Activated naive CD8-positive, alpha-beta T cell treated with anti-CD3 and anti-CD28 coated beads for 36 hours (primary cell): ENCODE measurements at regions not wholly inside any gene's neighbourhood (a gene's known extent, or its start where the extent isn't known, plus 50 kb on each side); places are given as distances from the start of the nearest gene placed in this dataset.

Experiments
- DNase-seq: peaks from one replicate; pipeline ENCODE4 v3.0.0; 2021
- H3K27ac Mint-ChIP-seq: one replicate; pipeline ENCODE4 v1.8.0; 2022; ENCODE audit warnings: mild to moderate bottlenecking, moderate library complexity, mixed read lengths
- H3K27me3 Mint-ChIP-seq: one replicate; pipeline ENCODE4 v1.8.0; 2022; ENCODE audit warnings: mild to moderate bottlenecking, mixed read lengths
- H3K36me3 Mint-ChIP-seq: one replicate; pipeline ENCODE4 v1.8.0; 2021; ENCODE audit warnings: mild to moderate bottlenecking, mixed read lengths
- H3K4me1 Mint-ChIP-seq: one replicate; pipeline ENCODE4 v1.8.0; 2021; ENCODE audit warnings: mixed read lengths
- H3K4me3 Mint-ChIP-seq: one replicate; pipeline ENCODE4 v1.8.0; 2022; ENCODE audit warnings: mild to moderate bottlenecking, moderate library complexity, mixed read lengths
- H3K9me3 Mint-ChIP-seq: one replicate; pipeline ENCODE4 v1.8.0; 2022; ENCODE audit warnings: mixed read lengths

- H3K9me3 Mint-ChIP-seq: no peaks in the 10 kb centered on the region
- no peaks in the 10 kb centered on the region for H3K4me1 Mint-ChIP-seq
- H3K4me3 Mint-ChIP-seq: no peak overlapping the region
- DNase-seq: no peak
- H3K27ac Mint-ChIP-seq: no peak overlapping the region
- H3K36me3 Mint-ChIP-seq: no peaks in the 10 kb centered on the region
- peaks cover 7% of the 10 kb centered on the region for H3K27me3 Mint-ChIP-seq
These were observed 528.7 kb upstream of the ZNF608 start for GRCh38 chr5:125274938-125275724.

- H3K27ac Mint-ChIP-seq: no peak overlapping the region
- no peak overlapping the region for H3K4me3 Mint-ChIP-seq
- peaks cover 7% of the 10 kb centered on the region for H3K27me3 Mint-ChIP-seq
- H3K9me3 Mint-ChIP-seq: no peaks in the 10 kb centered on the region
- no peak for DNase-seq
- H3K4me1 Mint-ChIP-seq: no peaks in the 10 kb centered on the region
- H3K36me3 Mint-ChIP-seq: no peaks in the 10 kb centered on the region
These were observed 529.3 kb upstream of the ZNF608 start for GRCh38 chr5:125275725-125276090.

- Mint-ChIP-seq H3K36me3 (no peaks in the 10 kb centered on the region), H3K27ac (no peak overlapping the region), H3K27me3 (peaks cover 7% of the 10 kb centered on the region), H3K4me1 (no peaks in the 10 kb centered on the region), H3K9me3 (no peaks in the 10 kb centered on the region), H3K4me3 (no peak overlapping the region)
- no peak for DNase-seq
These were observed 529.7 kb upstream of the ZNF608 start for GRCh38 chr5:125276096-125276495.

- Mint-ChIP-seq H3K36me3 (no peaks in the 10 kb centered on the region), H3K9me3 (no peaks in the 10 kb centered on the region), H3K27me3 (no peaks in the 10 kb centered on the region), H3K27ac (no peak overlapping the region), H3K4me1 (no peaks in the 10 kb centered on the region), H3K4me3 (no peak overlapping the region)
- DNase-seq: no peak
These were observed 531.2 kb upstream of the ZNF608 start for GRCh38 chr5:125277494-125278154.

- no peaks in the 10 kb centered on the region for H3K27me3 Mint-ChIP-seq
These were observed 532.3 kb upstream of the ZNF608 start for GRCh38 chr5:125278711-125279110.

GRCh38 chr5:125281667-125282066 is 535.2 kb upstream of the ZNF608 start:
- Mint-ChIP-seq H3K4me1 (no peaks in the 10 kb centered on the region), H3K36me3 (no peaks in the 10 kb centered on the region), H3K4me3 (no peak overlapping the region), H3K27me3 (no peaks in the 10 kb centered on the region), H3K27ac (no peak overlapping the region), H3K9me3 (no peaks in the 10 kb centered on the region)
- no peak for DNase-seq

More at GRCh38 chr5:125278711-125279110, 532.3 kb upstream of the ZNF608 start:
- Mint-ChIP-seq H3K36me3 (no peaks in the 10 kb centered on the region), H3K4me1 (no peaks in the 10 kb centered on the region), H3K9me3 (no peaks in the 10 kb centered on the region), H3K27ac (no peak overlapping the region), H3K4me3 (no peak overlapping the region)
- DNase-seq: no peak

- Mint-ChIP-seq H3K4me1 (no peaks in the 10 kb centered on the region), H3K4me3 (no peak overlapping the region), H3K36me3 (no peaks in the 10 kb centered on the region), H3K27ac (no peak overlapping the region), H3K27me3 (no peaks in the 10 kb centered on the region), H3K9me3 (no peaks in the 10 kb centered on the region)
- no peak for DNase-seq
These were observed 536.9 kb upstream of the ZNF608 start for GRCh38 chr5:125283372-125283771.

GRCh38 chr5:125286271-125286670 is 539.8 kb upstream of the ZNF608 start:
- Mint-ChIP-seq H3K4me1 (no peaks in the 10 kb centered on the region), H3K4me3 (no peak overlapping the region), H3K27ac (no peak overlapping the region), H3K9me3 (no peaks in the 10 kb centered on the region), H3K27me3 (no peaks in the 10 kb centered on the region), H3K36me3 (no peaks in the 10 kb centered on the region)
- no peak for DNase-seq

GRCh38 chr5:125289606-125290005 is 543.2 kb upstream of the ZNF608 start:
- Mint-ChIP-seq H3K36me3 (no peaks in the 10 kb centered on the region), H3K27me3 (no peaks in the 10 kb centered on the region), H3K4me3 (no peak overlapping the region), H3K4me1 (no peaks in the 10 kb centered on the region), H3K9me3 (no peaks in the 10 kb centered on the region), H3K27ac (no peak overlapping the region)
- DNase-seq: no peak

GRCh38 chr5:125290935-125291334 is 544.5 kb upstream of the ZNF608 start:
- no peak for DNase-seq
- Mint-ChIP-seq H3K4me1 (no peaks in the 10 kb centered on the region), H3K9me3 (no peaks in the 10 kb centered on the region), H3K27me3 (no peaks in the 10 kb centered on the region), H3K27ac (no peak overlapping the region), H3K4me3 (no peak overlapping the region), H3K36me3 (no peaks in the 10 kb centered on the region)

GRCh38 chr5:125291447-125291846 is 545.0 kb upstream of the ZNF608 start:
- H3K36me3 Mint-ChIP-seq: no peaks in the 10 kb centered on the region
- DNase-seq: no peak
- no peaks in the 10 kb centered on the region for H3K4me1 Mint-ChIP-seq
- no peaks in the 10 kb centered on the region for H3K27me3 Mint-ChIP-seq
- H3K9me3 Mint-ChIP-seq: no peaks in the 10 kb centered on the region
- no peak overlapping the region for H3K4me3 Mint-ChIP-seq
- no peak overlapping the region for H3K27ac Mint-ChIP-seq

- H3K9me3 Mint-ChIP-seq: no peaks in the 10 kb centered on the region
- H3K27ac Mint-ChIP-seq: no peak overlapping the region
- no peaks in the 10 kb centered on the region for H3K27me3 Mint-ChIP-seq
- no peak overlapping the region for H3K4me3 Mint-ChIP-seq
- no peaks in the 10 kb centered on the region for H3K36me3 Mint-ChIP-seq
- no peaks in the 10 kb centered on the region for H3K4me1 Mint-ChIP-seq
- no peak for DNase-seq
These were observed 546.8 kb upstream of the ZNF608 start for GRCh38 chr5:125293223-125293622.

- Mint-ChIP-seq H3K27ac (no peak overlapping the region), H3K4me3 (no peak overlapping the region), H3K9me3 (no peaks in the 10 kb centered on the region), H3K27me3 (no peaks in the 10 kb centered on the region), H3K4me1 (no peaks in the 10 kb centered on the region), H3K36me3 (no peaks in the 10 kb centered on the region)
- no peak for DNase-seq
These were observed 547.3 kb upstream of the ZNF608 start for GRCh38 chr5:125293726-125294125.

GRCh38 chr5:125294844-125295243 is 548.4 kb upstream of the ZNF608 start:
- H3K9me3 Mint-ChIP-seq: no peaks in the 10 kb centered on the region
- no peak overlapping the region for H3K4me3 Mint-ChIP-seq
- DNase-seq: no peak
- no peaks in the 10 kb centered on the region for H3K27me3 Mint-ChIP-seq
- no peaks in the 10 kb centered on the region for H3K4me1 Mint-ChIP-seq
- H3K36me3 Mint-ChIP-seq: no peaks in the 10 kb centered on the region
- H3K27ac Mint-ChIP-seq: no peak overlapping the region

GRCh38 chr5:125295405-125295872 is 549.0 kb upstream of the ZNF608 start:
- H3K9me3 Mint-ChIP-seq: no peaks in the 10 kb centered on the region
- H3K36me3 Mint-ChIP-seq: no peaks in the 10 kb centered on the region
- no peak overlapping the region for H3K4me3 Mint-ChIP-seq
- no peak for DNase-seq
- H3K27ac Mint-ChIP-seq: no peak overlapping the region
- H3K4me1 Mint-ChIP-seq: no peaks in the 10 kb centered on the region
- no peaks in the 10 kb centered on the region for H3K27me3 Mint-ChIP-seq

- Mint-ChIP-seq H3K27ac (no peak overlapping the region), H3K36me3 (no peaks in the 10 kb centered on the region), H3K4me3 (no peak overlapping the region), H3K9me3 (no peaks in the 10 kb centered on the region), H3K27me3 (no peaks in the 10 kb centered on the region), H3K4me1 (no peaks in the 10 kb centered on the region)
- DNase-seq: no peak
These were observed 551.8 kb upstream of the ZNF608 start for GRCh38 chr5:125298258-125298657.
